Amniotic epithelial cell (primary cell): ENCODE measurements at regions not wholly inside any gene's neighbourhood (a gene's known extent, or its start where the extent isn't known, plus 50 kb on each side); places are given as distances from the start of the nearest gene placed in this dataset.
"Not testable (repeated sequence)": the region's sequence is repeated elsewhere in the genome, so short reads cannot be mapped to it uniquely, and the experiment has no call there.

Experiments
- DNase-seq: peaks from one replicate; pipeline ENCODE4 v3.0.0-alpha.2; 2010; ENCODE audit warnings: low read depth

DNA sequence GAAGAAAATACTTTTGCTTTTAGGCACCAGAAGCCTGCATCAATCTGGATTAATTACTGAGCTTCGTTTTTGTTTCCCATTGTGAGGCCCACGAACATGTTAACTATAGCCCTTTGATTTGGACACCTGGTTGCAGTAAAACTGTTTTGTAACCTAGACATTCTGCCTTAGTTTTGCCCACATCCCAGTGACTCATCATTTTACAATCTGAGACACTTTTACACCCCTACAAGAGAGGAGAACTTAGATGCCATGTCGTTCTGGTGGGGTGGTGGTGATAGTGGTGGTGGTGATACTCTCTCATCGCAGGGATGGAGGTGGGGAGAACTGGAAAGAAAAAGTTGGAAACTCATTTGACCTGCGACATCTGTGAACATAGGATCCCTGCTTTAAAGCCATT is 1257.2 kb downstream of the ADGRL3 start:
- no peak for DNase-seq

DNA sequence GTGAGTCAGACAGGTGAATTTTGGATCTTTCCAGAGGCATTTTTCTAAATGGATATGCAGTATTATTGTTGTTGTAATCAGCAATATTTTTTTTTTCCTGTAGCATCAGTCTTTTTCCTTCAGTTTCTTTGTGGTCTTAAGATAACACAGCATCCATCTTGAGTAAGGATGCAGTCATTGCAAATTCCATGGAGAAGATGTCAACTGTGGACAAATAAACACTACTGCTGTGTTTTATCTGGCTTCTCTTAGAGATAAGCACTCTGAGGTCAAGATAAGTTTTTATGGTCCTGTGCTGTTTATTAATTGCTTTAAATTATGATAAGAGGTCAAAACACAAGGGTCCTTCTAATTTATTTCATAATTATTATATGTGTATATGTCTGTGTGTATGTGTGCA is 1255.7 kb downstream of the ADGRL3 start:
- DNase-seq, result peak; percentile 4

DNA sequence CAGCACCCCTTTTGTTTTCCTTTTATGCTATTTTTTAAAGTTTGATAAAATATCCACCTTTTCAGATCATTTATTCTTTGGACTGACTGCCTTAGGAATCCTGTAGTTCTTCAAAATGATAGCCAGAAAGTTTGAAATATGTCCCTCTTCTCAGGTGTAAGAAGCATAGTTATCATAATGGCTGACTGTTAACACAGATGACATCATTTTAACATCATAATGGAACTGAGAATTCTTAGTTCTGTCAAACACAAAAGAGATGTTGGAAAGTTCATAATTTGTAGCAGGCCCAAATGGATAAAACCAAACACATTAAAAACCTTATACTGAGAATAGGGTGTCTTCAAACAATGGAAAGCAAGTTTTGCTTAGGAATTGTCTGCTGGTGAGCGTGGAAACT is 1254.4 kb downstream of the ADGRL3 start:
- no peak for DNase-seq

DNA sequence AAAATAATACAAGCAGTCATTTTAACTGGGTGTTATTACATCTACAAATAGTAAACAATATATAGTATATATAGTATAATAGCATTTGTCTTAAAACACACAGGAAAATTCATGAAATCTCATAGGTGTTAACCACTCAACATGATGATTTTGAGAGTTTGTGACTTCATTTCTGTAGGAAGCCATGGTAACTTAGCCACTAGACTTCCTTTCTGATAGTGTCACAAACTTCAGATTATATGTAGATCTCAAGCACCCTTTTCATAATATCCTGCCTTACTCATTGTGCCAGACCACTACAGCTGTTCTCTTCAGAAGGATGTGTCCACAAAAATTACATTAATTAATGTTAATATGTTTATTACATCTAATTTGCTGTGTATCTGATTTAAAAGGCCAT is 1250.6 kb downstream of the ADGRL3 start:
- DNase-seq, result no peak

DNA sequence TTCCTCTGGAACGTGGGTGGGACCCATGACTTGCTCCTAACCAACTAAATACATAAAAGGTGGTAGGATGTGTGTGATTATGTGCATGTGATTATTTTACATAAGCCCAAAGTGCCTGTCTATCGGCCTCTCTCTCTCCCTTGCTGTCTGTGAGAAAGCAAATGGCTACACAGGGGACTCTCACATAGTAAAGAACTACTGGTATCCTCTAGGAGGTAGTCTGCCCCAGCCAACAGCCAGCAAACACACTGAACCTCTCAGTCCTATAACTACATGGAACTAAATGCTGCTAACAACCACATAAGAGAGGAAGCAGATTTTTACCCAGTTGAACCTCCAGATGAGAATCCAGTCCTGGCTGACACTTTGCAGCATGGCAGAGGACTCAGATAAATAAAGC is 1249.4 kb downstream of the ADGRL3 start:
- no peak for DNase-seq

DNA sequence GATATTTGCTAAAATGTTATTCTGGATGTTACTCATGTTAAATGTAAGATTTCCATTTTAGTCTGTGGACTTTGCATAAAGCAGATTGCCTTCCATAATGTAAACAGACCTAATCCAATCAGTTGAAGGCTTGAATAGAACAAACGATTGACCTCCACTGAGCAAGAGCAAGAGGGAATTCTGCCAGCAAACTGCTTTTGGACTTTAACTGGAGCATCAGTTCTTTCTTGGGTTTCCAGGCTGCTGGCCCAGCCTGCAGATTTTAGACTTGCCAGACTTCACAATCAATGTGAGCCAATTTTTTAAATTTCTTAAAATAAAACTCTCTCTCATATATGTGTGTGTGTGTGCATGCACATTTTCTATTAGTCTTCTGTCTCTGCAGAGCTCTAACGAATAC is 1248.8 kb downstream of the ADGRL3 start:
- no peak for DNase-seq

DNA sequence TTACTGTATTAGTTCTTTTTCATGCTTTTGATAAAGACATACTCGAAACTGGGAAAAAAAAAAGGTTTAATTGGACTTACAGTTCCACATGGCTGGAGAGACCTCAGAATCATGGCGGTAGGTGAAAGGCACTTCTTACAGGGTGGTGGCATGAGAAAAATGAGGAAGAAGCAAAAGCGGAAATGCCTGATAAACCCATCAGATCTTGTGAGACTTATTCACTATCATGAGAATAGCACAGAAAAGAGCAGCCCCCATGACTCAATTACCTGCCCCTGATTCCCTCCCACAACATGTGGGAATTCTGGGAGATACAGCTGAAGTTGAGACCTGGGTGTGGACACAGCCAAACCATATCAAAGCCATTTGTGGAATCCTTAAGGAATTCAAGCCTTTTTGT is 1238.9 kb downstream of the ADGRL3 start:
- DNase-seq, result no peak

DNA sequence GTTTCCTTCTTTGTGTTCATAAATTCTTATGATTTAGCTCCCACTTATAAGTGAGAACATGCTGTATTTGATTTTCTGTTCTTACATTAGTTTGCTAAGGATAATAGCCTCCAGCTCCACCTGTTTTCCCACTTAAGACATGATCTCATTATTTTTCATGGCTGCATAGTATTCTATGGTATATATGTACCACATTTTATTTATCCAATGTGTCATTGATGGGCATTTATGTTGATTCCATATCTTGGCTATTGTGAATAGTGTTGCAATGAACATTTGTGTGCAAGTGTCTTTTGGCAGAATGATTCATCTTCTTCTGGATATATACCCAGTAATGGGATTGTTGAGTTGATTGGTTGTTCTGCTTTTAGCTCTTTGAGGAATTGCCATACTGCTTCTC is 1234.8 kb downstream of the ADGRL3 start:
- no peak for DNase-seq

DNA sequence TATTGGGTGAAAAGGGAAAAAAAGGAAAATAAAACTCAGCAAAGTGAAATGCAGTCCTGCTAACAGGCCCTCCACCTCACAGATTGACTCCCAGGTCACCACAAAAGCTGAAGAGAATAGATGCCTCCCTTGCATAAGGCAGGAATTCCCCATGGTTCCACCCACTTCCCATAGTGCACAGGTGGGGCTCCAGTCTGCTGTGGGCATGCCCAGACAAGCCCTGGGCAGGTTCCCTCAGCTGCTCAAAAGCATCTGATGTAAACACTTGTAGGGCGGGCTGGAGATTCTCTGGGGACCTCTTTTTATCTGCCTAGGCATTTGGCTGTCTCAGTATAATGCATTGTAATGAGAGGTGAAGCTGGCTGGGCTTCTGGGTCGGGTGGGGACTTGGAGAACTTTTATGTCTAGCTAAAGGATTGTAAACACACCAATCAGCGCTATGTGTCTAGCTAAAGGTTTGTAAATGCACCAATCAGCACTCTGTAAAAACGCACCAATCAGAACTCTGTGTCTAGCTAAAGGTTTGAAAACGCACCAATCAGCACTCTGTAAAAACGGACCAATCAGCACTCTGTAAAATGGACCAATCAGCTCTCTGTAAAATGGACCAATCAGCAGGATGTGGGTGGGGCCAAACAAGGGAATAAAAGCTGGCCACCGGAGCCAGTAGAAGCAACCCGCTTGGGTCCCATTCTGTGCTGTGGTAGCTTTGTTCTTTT is 1231.5 kb downstream of the ADGRL3 start:
- DNase-seq, result not testable (repeated sequence)

DNA sequence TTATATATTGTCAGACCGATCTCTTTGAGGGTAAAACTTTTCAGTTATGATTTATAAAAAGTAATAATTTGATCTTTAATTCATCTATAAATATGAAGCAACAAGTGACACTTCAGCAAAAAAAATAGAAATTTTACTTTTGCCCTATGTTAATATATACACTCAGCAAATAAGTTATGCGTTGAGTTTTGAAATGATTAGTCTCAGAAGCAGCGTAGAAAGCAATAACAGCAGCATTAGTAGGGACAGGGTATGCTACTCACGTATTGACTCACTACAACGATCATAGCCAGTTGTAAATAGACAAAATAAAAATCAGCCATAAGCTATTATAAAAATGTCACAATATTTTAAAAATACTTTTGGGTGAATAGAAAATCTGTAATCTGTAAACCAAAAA is 1229.2 kb downstream of the ADGRL3 start:
- no peak for DNase-seq

DNA sequence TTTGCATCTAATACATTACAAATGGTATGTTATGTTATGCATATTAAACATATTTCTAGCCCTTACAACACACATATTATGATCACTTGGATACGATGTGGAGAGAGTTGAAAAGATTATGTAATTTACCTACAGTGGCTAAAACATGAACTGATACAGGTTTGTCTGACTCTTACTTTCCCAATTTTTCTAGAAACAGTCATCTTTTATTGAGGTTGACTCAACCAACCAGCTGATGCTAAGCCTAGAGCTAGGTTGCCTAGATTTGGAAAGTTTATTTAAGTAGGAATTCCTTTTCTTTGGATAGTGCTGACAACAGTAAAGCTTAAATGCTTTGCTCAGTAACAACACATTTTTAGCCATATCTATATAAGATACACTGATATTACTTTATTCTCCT is 1215.1 kb downstream of the ADGRL3 start:
- no peak for DNase-seq

DNA sequence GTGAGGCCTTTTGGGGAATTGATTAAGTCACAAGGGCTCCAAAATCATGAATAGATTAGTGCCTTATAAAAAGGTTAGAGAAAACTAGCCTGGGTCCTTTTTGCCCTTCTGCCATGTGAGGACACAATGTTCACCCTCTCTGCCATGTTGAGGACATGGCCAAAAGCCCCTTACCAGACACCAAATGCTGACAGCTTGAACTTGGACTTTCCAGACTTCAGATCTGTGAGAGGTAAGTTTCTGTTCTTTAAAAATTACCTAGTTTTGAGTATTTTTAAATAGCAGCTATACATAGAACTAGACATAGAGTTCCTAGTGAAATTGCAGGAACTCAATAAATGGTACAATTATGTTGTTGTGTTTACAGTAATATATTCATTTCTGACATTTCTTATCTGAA is 1214.4 kb downstream of the ADGRL3 start:
- DNase-seq, result no peak

DNA sequence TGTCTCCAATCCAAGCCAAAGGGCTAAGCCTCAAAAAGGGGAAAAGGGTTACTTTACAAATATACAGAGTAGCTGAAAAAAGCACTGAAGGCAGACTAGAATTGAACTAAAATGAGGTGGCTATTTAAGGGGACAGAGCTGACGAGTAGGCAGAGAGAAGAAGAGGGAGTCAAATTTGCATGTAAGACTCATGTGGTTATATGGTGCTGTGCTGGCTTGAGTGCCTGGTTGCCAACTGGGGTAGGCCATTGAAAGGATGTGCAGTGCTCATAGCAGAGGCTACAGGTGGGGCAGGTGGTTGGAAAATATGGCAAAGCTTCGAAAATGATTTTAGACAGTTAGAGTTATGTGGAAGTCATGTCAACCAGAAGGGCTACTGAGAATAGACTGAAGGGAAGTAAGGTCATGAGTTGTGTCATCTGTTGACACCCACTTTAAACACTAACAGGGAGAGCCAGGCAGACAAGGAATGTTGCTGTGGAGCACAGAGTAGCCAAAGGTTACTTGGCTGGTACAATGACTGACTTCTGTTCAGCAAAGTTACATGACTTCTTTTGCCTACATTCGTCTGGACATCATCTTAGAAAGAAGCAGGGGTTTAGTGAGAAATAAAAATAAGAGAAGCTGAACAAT is 1210.4 kb downstream of the ADGRL3 start:
- no peak for DNase-seq

DNA sequence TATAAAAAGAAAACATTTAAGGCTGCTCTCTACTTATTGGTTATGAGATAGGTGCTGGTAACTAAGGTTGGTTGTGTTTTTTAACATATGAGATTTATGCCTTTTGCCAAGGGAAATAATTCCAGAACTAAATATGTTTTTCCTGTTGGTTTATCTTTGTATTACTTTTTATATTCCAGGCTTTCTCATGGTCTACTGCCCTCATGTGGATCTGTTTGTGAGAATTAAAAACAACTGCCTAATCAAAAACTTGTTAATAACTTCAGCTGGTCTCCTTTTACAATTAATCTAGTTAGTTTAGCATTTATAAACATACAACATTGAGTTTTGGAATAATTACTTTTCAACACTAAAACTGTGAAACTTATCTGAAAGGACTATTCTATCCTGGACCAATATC is 1208.3 kb downstream of the ADGRL3 start:
- no peak for DNase-seq

DNA sequence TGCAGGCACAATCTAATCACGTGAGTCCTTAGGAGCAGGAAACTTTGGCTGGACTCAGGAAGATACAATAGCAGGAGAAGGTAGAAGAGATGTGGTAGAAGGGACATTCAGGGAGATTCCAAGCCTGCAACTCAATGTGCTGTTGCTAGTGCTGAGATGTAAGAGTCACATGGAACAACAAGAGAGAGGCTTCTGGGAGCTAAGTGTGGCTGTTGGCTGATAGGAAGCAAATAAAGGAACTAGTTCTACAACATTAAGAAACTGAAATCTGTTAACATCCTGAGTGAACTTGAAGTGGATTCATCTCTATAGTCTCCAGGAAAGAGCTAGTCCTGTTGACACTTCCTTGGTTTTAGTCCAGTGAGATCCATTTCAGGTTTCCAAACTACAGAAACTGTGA is 1207.4 kb downstream of the ADGRL3 start:
- no peak for DNase-seq

DNA sequence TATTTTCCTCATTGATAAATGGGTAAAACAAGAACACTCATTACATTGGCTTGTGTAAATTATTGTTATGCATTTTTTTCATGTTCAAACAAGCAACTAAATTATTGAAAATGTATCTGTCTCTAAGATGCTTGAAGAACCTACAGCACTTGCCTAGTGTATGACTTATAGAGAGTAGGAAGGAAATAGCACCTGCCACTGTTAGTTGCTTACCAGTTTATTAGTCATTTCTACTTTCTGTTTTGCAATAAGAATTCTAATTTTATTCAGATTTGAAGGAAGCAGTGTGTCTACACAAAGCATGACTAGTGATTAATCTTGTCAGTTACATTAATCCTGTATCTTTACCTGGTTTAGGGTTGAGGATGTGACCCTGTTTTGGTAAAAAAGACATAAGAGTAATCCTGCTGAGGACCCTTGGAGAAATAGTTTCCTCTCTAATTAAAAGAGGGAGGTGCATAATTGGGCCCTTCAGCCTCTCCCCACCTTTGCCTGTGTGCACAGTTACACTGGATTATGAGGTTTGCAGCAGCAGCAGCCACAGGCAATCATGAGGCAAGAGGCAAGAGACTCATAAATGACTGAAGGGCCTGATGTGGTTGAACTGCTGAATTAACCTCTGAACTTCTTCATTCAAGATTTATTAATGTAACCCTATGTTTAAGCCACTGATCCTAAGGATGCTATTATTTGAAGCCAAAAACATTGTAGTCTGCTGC is 1202.1 kb downstream of the ADGRL3 start:
- DNase-seq, result no peak

DNA sequence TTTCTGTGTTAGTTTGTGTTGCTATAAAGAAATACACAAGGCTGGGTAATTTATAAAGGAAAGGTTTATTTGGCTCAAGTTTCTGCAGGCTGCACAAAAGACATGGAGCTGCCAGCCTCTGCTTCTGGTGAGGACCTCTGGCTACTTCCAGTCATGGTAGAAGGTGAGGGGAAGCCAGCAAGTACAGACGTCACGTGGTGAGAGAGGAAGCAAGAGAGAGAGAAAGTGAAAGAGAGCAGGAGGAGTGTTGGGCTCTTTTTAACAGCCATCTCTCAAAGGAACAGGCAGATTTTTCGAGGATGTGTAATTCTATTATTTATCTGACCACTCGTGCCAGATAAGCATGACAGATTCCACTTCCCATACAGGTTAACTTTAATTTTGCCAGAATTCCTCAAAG is 1199.1 kb downstream of the ADGRL3 start:
- DNase-seq, result no peak

DNA sequence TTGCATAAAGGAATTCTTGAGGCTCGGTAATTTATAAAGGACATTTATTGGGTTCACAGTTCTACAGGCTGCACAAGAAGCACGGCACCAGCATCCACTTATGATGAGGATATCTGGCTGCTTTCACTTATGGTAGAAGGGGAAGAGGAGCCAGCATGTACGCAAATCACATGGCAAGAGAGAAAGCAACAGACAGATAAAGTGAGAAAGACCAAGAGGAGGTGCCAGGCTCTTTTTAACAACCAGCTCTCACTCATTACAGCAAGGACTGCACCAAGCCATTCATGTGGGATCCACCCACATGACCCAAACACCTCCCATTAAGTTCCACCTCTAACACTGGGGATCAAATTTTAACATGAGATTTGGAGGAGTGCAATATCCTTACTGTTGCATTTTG is 1198.2 kb downstream of the ADGRL3 start:
- no peak for DNase-seq

DNA sequence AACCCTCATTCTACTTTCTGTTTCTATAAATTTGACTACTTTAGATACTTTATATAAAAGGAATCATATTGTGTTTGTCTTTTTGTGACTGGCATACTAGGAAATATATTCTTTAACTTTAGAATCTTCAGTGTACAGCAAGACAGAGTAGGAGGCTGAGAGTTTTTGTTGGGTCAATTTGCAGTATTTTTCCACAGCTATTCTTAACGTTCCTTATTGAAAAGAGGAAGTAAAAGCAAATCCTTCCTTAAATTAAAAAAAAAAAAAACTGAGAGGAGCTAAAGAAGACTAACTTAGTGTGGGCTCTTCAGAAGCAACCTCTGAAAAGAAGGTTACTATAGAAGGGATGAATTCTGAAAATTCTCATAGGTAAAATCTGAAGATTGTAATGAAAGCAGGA is 1194.6 kb downstream of the ADGRL3 start:
- DNase-seq, result no peak

DNA sequence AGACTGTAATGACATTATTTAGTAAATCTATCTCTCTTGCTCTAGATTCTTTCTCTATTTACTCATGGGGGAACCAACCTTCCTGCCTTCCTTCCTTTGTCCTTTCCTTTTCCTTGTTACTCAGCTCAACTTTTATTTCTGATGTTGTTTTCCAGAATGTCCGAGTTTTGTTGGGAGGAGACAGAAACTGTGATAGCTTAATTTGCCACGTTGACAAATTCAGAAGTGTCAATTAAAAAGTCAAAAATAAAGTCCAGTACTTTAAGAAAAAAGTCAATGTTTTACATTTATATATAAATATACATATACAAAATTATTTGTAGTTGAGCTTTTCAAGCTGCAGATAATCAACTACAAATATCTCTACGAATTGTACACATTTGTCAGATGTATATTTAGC is 1187.7 kb downstream of the ADGRL3 start:
- DNase-seq, result no peak

DNA sequence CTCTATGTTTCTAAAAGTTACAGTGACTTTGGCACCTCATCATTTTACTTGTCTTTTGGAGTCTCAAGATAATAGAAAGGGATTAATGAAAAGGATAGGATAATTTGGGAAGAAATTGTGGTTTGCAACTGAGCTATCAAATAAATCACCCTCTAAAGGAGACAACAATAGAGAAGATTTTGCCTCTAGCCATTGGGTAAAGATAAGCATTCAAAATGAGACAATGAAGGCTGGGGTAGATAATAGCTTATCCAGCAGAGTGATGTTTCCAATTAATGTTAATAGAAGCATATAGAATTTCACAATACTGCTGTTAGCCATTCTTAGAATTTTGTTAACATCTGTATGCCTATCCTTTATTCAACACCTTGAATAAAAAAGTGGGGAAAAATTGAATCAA is 1177.6 kb downstream of the ADGRL3 start:
- no peak for DNase-seq

DNA sequence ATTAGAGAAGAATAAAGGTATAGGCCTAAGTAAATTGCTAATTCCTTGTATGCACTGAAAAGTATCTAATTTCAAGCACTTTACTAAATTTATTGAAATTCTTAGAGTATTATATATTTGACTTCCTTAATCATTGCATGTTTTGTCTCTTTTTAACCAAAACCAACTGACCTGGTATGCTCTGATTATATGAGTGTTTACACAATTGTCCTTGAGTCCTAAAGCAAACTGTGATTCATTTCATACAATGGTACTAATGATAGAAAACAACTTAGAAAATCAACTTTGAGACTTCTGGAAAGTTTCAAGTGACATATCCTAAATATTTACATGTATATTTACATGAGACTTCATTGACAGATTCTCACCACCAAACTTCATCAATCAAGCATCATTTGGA is 1177.1 kb downstream of the ADGRL3 start:
- DNase-seq, result no peak

DNA sequence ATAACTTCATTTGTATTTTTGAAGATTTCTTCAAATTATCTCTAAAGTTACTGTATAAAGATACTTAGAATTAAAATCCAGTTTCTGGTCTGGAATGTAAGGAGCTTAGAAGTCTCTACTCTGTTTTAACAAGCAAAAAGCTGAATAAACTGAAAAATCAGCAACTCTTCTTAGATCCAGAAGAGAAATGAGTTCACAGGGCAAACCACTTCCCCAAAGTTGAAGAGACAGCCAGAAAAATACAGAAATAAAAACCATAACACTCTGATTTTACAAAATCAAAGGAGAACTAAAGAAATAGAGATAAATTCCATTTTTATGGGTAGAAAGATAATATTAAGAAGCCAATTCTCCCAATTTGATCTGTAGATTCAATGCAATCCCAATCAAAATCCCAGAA is 1166.8 kb downstream of the ADGRL3 start:
- DNase-seq, result no peak

DNA sequence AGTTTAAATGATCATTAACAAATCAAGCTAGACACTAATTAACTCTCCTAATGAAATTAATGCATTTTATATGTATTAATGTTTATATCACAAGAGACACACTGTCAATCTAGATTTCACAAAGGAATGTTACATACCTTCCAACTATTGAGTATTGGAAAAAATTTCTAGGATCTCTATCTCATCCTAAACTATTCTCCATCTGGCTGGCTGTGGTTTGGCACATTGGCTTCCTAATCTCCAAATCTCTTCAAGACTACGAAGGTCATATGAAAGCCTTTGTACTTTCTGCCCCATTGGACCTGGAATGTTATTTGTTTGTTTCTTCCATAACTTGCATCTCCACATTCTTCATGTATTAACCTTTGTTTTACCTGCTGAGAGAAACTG is 1160.0 kb downstream of the ADGRL3 start:
- DNase-seq, result no peak
